ENCODE measurements at regions not wholly inside any gene's neighbourhood (a gene's known extent, or its start where the extent isn't known, plus 50 kb on each side); places are given as distances from the start of the nearest gene placed in this dataset.

- BruUV-seq (replicated peaks): no TSS peak
- Histone ChIP-seq H4K20me1 (ENCODE audit: insufficient read depth) (peaks cover 5% of the 10 kb centered on the region; the same call in 1 of the 2 replicates), H3K79me2 (ENCODE audit: low read depth) (no peaks in the 10 kb centered on the region), H3K9me3 (ENCODE audit: insufficient read depth, low read depth) (no peaks in the 10 kb centered on the region), H3K4me3 (no peak overlapping the region), H3K4me1 (replicated peaks; ENCODE audit: insufficient read depth) (no peaks in the 10 kb centered on the region), H2AFZ (no peak overlapping the region), H3K9me2 (ENCODE audit: insufficient read depth) (no peaks in the 10 kb centered on the region), H3K27ac (no peak overlapping the region), H3K27me3 (ENCODE audit: insufficient read depth, low read depth) (no peaks in the 10 kb centered on the region), H3K36me3 (ENCODE audit: low read depth) (no peaks in the 10 kb centered on the region), H3K4me2 (no peak overlapping the region), H3F3A (ENCODE audit: insufficient read depth, low read depth) (no peaks in the 10 kb centered on the region)
- ChIA-PET POLR2A (ENCODE audit: unreplicated experiment) (no interaction called here), CTCF (interaction anchor here (0.6 to 0.8 kb wide), 3 partner anchors 42 to 294 kb away, joined by 3 to 4 read pairs (median 3); no protein-coding TSS in a partner anchor)
- intact Hi-C loops (cut with micrococcal nuclease; ENCODE audit: unreplicated experiment): no loop called here
- no peak for DNase-seq
- TF ChIP-seq CTCF (conservative IDR thresholded peaks at IDR 0.05) (no peak), EZH2 (IDR thresholded peaks at IDR 0.05; ENCODE audit: low read depth) (no peak)
Measured at GRCh38 chr16:85263239-85263585, 150.9 kb upstream of the CIBAR2 start.

- Histone ChIP-seq H3K9me2 (ENCODE audit: insufficient read depth) (no peaks in the 10 kb centered on the region), H3K79me2 (ENCODE audit: low read depth) (no peaks in the 10 kb centered on the region), H3K27ac (no peak overlapping the region), H3K4me3 (no peak overlapping the region), H3K4me2 (no peak overlapping the region), H3K9me3 (ENCODE audit: insufficient read depth, low read depth) (no peaks in the 10 kb centered on the region), H4K20me1 (ENCODE audit: insufficient read depth) (peaks cover 5% of the 10 kb centered on the region; the same call in 1 of the 2 replicates), H3K27me3 (ENCODE audit: insufficient read depth, low read depth) (no peaks in the 10 kb centered on the region), H3K4me1 (replicated peaks; ENCODE audit: insufficient read depth) (no peaks in the 10 kb centered on the region), H2AFZ (no peak overlapping the region), H3F3A (ENCODE audit: insufficient read depth, low read depth) (no peaks in the 10 kb centered on the region), H3K36me3 (ENCODE audit: low read depth) (no peaks in the 10 kb centered on the region)
- no TSS peak for BruUV-seq (replicated peaks)
- intact Hi-C loops (cut with micrococcal nuclease; ENCODE audit: unreplicated experiment): no loop called here
- POLR2A ChIA-PET (ENCODE audit: unreplicated experiment): no interaction called here
- TF ChIP-seq EZH2 (IDR thresholded peaks at IDR 0.05; ENCODE audit: low read depth) (no peak), CTCF (conservative IDR thresholded peaks at IDR 0.05) (no peak)
- no peak for DNase-seq
- CTCF ChIA-PET: no interaction called here
Measured at GRCh38 chr16:85264752-85265151, 152.5 kb upstream of the CIBAR2 start.

GRCh38 chr16:85265161-85265784 is 153.0 kb upstream of the CIBAR2 start:
- no peak overlapping the region for H3K4me3 ChIP-seq
- H2AFZ ChIP-seq: no peak overlapping the region
- ChIA-PET CTCF (no interaction called here), POLR2A (ENCODE audit: unreplicated experiment) (no interaction called here)
- H3K4me1 ChIP-seq (replicated peaks; ENCODE audit: insufficient read depth): no peaks in the 10 kb centered on the region
- no peaks in the 10 kb centered on the region for H3K36me3 ChIP-seq (ENCODE audit: low read depth)
- no peak overlapping the region for H3K4me2 ChIP-seq
- BruUV-seq (replicated peaks): no TSS peak
- H4K20me1 ChIP-seq (ENCODE audit: insufficient read depth): peaks cover 5% of the 10 kb centered on the region; the same call in 1 of the 2 replicates
- TF ChIP-seq CTCF (conservative IDR thresholded peaks at IDR 0.05): no peak
- TF ChIP-seq EZH2 (IDR thresholded peaks at IDR 0.05; ENCODE audit: low read depth): no peak
- H3K9me2 ChIP-seq (ENCODE audit: insufficient read depth): no peaks in the 10 kb centered on the region
- H3K27me3 ChIP-seq (ENCODE audit: insufficient read depth, low read depth): no peaks in the 10 kb centered on the region
- no peaks in the 10 kb centered on the region for H3F3A ChIP-seq (ENCODE audit: insufficient read depth, low read depth)
- H3K9me3 ChIP-seq (ENCODE audit: insufficient read depth, low read depth): no peaks in the 10 kb centered on the region
- intact Hi-C loops (cut with micrococcal nuclease; ENCODE audit: unreplicated experiment): no loop called here
- no peaks in the 10 kb centered on the region for H3K79me2 ChIP-seq (ENCODE audit: low read depth)
- no peak for DNase-seq
- H3K27ac ChIP-seq: no peak overlapping the region

All from PC-9 (cell line).